RKO (cell line): ENCODE measurements at regions not wholly inside any gene's neighbourhood (a gene's known extent, or its start where the extent isn't known, plus 50 kb on each side); places are given as distances from the start of the nearest gene placed in this dataset.
"Not testable (repeated sequence)": the region's sequence is repeated elsewhere in the genome, so short reads cannot be mapped to it uniquely, and the experiment has no call there.

Experiments used
- DNase-seq: peaks from one replicate; pipeline ENCODE4 v3.0.0-alpha.2; 2016; ENCODE audit warnings: low spot score

GRCh38 chr10:100642295-100642994 is 102.9 kb upstream of the PAX2 start:
- no peak for DNase-seq

- no peak for DNase-seq
These were observed 100.3 kb upstream of the PAX2 start for GRCh38 chr10:100645091-100645490.

- DNase-seq: no peak
These were observed 99.6 kb upstream of the PAX2 start for GRCh38 chr10:100645613-100646392.

DNA sequence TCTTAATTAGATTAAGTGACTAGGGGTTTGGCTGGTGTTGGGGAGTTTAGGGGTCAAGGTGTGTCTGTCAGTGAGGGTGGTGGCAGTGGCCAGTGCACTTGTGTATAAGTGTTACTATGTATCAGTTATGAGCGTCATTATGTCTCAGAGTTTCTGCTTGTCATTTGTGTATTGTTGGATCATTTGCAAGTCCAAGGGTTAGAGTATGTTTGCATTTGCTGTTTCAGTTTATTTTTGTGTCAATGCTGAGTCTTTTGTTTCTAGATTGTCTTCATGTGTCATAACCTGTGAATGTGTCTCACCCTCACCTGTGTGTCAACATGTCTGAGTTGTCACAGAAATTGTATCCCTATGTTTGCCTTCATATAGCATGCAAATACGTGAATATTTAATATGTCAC is 97.5 kb upstream of the PAX2 start:
- DNase-seq: no peak

- no peak for DNase-seq
These were observed 94.7 kb upstream of the PAX2 start for GRCh38 chr10:100650693-100651092.

DNA sequence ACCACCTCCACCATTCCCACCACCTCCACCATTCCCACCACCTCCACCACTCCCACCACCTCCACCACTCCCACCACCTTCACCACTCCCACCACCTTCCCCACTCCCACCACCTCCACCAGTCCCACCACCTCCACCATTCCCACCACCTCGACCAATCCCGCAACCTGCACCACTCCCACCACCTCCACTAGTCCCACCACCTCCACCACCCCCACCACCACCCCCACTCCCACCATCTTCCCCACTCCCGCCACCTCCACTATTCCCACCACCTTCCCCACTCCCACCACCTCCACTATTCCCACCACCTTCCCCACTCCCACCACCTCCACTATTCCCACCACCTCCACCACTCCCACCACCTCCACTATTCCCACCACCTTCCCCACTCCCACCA is 94.3 kb upstream of the PAX2 start:
- not testable (repeated sequence) for DNase-seq

DNA sequence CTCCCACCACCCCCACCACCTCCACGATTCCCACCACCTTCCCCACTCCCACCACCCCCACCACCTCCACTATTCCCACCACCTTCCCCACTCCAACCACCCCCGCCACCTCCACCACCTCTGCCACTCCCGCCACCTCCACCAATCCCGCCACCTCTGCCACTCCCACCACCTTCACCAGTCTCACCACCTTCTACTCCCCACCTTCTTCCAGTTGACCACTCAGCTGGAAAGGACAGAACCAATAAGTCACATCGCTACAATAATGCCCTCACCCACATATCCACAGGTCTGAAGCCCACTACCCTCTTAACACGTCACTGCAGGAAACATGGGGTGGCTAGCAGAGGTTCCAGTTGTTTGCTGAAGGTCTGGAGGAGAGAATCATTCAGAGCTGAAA is 93.5 kb upstream of the PAX2 start:
- no peak for DNase-seq

- no peak for DNase-seq
These were observed 92.8 kb upstream of the PAX2 start for GRCh38 chr10:100652406-100653135.

DNA sequence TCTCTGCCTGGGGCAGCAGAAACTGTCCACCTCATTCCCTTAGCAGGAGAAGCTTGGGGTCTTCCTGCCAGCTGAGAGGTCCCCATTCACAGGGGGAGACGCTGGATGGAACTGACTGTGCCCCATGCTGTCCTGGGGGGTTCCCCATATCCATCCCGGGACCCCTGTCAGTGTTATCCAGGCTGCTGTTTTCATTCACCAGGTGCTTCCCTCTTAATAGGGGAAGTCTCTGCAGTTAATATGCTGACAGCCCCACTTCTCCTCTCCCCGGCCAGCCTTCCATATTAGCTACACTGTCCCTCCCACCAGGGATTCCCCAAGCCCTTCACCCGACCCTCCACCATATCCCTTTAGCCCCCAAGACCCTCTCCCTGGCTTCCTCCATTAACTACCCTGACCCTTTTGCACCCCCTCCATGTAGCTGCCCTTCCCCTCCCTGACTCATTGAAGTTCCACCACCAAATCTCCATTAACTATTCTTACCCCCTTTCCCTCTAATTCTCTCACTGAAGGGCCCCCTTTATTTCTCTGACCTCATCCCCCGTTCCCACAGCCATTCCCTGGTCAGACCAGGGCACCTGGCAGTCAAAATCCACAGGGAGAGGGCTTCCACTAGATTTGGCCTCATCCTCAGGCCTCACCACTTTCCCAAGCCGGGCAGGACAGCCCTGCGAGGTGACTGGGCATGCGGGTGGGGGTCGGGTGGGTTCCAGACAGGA is 92.0 kb upstream of the PAX2 start:
- DNase-seq: no peak

GRCh38 chr10:100653957-100654781 is 91.2 kb upstream of the PAX2 start:
- DNase-seq: no peak

DNA sequence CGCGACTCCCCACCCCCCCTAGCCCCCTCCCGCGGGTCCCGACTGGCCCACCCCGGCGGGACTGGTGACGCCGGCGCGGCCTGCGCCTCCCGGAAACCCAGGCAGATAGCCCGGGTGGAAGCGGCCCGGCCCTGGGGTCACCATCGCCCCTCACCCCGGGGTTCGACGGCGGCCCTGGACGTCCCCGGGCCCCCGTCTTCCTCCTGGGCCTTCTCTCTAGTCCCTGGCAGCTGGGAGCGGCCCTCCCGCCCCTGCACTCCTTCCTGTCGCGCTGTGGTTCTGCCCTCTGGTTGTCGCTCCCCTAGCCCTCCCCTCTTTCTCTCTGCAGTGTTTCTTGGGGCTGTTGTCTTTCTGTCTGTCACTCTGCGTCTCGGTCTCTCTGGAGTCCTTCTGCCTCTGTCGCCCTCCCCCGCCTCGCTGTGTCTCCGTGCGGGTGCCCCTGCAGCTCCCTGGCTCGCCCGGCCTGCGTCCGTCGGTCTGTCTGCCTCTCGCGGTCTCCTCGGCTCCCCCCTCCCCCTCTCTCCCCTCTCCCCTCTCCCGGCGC is 90.5 kb upstream of the PAX2 start:
- no peak for DNase-seq

DNA sequence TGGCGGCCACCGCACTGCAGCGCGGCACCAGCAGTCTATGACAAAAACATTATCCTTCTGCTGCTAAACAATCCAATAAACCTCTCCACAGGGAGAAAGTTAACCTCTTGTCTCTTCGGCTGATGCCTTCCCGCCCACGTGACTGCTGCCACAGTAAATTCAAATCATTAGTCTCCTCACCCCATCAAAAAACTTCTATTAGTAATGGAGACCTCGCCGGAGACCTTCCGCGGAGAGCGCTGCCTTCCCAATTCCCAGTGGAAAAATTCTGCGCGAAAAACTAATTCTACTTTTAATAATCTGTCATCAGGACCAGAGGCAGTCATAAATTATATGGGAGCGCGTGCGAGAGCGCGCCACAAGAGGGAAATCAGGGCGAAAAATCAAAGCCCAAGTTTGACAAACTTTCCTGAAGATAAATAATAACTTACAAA is 90.0 kb upstream of the PAX2 start:
- DNase-seq: no peak

- no peak for DNase-seq
These were observed 89.5 kb upstream of the PAX2 start for GRCh38 chr10:100655760-100656421.

DNA sequence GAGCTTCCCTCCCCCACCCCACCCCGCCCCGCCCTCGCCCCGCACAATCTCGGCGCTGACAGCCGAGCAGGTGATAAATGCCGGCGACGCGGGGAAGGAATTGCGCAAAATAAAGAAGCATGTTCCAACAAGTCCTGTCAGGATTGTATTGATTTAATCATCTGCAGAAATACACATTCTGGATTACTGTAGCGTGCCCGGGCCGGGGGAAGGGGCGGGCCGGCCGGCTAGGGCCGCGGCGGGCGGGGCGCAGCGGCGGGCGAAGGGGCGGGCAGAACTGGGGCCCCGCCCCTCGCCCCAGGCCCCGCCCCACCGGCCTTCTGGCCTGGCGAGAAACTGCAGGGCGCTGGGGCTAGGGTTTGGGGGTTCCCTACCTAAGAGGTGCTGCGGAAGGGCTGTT is 88.9 kb upstream of the PAX2 start:
- no peak for DNase-seq

DNA sequence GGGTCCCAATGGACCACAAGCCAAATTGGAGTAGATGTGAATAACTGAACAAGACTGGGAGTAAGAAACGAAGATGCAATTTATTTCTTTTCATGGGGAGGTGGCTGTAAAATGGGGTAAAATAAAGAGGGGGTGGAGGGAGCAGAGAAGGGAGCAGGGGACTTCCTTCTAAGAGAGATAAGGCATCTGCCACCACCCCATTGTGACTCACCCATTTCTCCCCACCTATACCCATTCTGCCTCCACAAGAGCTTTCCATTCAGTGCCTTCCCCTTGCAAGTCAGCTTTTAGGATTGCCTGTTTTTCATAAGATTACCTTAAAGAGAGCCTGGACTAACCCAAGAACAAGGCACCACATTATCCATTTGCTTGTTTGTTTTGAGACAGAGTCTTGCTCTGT is 87.1 kb upstream of the PAX2 start:
- DNase-seq: no peak

DNA sequence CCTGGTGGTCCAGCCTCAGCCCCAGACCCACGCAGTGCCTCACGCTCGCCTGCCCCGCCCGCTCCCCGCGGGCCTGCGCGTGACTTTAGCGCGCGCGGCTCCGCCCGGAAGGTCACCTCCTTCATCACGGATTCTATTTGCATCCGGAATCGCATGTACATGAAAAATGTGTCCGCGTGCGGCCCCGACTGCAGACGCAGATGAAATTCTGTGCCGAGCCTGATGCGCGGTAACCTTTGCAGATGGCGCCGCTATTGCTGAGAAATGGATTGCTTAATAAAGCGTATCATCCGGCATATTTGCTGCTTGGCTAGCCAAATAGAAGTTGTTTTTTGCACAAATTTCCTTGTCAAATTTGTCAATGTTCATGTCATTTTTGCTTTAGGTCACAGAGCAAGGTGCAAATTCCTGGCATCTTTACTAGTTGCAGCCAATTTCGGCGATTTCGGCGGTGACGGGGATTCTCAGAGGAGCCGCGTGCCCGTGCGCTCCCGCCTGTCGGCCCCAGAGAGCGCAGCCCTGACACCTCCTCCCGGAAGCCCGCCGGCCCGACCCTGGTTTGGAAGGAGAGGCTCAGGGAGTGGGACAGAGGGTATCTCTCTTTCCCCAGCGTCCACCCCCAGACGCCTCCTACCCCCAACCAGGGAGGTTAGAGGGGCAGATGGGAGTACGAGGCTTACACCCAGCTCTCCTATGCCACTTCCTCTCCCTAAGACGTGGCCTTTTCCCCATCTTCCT is 85.9 kb upstream of the PAX2 start:
- DNase-seq: no peak

DNA sequence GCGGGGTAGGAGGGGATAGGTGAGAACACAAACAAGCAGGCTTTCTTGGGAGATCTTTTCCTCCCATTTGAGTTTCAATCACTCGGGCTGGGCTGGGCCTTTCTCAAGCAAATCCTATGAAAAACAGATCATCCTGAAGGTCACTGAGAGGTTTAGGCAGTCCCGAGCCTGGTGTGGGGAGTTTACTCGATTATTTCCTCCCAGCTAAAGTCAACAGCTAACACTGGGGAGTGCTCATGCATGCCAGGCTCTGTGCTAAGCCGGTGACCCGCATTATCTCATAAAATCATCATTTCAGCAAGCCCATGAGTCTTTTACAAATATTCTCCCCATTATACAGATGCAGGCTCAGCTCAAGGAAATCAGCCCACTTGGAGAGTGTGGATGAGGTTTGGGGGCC is 85.0 kb upstream of the PAX2 start:
- no peak for DNase-seq

DNA sequence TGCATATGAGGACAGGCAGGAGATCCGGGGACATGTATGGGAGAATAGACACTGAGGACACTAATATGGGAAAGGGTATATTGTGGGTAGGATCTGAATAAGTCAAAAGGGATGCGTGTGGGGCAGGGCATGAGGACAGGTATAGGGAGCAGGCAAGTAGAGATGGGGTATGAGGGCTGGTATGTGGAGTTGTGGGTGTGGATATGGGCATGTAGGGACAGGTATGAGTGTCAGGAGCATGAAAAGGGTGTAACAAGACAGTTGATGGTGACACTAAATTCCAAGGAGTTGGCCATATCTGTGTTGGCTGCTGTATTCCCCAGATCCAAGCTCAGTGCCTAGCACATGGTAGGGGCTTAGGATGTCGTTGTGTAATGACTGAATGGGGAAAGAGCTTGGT is 84.4 kb upstream of the PAX2 start:
- DNase-seq: no peak

DNA sequence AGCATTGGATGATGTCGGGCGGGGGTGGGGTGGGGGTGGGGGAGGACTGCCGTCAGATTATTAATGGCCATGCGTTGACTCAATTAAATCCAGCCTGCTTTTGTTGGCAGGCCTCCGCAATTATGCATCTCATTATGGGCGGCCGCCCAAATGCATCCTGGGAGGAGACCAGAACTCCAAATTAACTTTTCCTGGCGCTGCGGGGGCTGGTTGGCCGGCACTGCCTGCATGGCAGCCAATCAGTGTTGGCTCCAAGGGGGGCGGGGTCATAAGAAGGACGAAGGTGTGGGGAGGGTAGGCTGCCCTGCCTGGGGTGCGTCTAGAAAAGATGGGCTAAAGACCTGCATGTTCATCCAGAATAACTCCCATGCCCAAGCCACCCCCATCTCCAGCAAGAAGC is 83.9 kb upstream of the PAX2 start:
- DNase-seq: no peak

DNA sequence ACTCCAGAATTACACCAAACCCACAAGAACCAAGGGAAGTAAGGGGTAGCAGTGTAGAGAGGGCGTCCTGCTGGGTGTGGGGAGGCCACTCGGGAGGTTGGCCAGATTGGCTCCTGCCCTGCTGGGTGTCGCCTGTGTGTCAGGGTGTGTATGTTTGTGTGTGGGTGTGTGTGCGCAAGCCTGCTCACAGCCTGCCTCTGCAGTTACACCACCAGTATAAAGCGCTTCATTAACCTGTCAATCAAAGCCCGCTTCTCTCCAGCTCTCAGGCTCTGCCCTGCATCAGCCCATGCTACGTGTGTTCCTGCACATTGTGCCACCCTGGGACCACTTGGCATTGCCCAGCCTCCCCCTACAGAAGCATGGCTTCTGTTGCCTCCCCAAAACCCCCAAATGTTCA is 83.3 kb upstream of the PAX2 start:
- DNase-seq: no peak
